ENCODE measurements at regions not wholly inside any gene's neighbourhood (a gene's known extent, or its start where the extent isn't known, plus 50 kb on each side); places are given as distances from the start of the nearest gene placed in this dataset.

- TF ChIP-seq EZH2 (IDR thresholded peaks at IDR 0.05; ENCODE audit: borderline replicate concordance, low read depth, low read length, severe bottlenecking) (no peak), CTCF (IDR thresholded peaks at IDR 0.05; ENCODE audit: borderline replicate concordance, extremely low read depth, low read length, poor library complexity, severe bottlenecking) (no peak)
Measured at GRCh38 chr5:5619546-5619945, 197.1 kb downstream of the ICE1 start.
